HG03066 (cell line): ENCODE measurements at regions not wholly inside any gene's neighbourhood (a gene's known extent, or its start where the extent isn't known, plus 50 kb on each side); places are given as distances from the start of the nearest gene placed in this dataset.
"Not testable (repeated sequence)": the region's sequence is repeated elsewhere in the genome, so short reads cannot be mapped to it uniquely, and the experiment has no call there.

Experiments
- ATAC-seq: cut with Tn5 transposase; IDR thresholded peaks from one replicate; pipeline ENCODE4 v1.9.1; 2021; ENCODE audit warnings: low read depth; ENCODE audit not compliant: unreplicated experiment

DNA sequence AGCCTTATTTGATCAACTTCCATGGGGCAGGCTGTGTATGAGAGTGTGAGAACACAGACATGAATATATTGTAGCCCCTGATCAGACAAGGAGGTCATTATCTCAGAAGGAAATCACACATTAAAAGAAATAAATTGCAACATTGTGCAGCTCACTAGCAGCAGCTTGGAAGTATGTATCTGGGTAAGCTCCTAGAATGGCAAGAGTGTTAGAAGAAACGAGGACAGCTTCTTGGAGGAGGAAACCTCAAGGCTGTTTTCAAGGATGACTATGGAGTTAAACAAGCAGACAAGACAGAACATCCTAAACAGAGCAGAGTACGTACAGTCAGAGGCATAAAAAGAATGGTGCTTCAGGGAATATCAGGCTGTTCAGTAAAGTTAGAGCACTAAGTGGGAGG lies 511.0 kb downstream of the SLCO4C1 start:
- no peak for ATAC-seq

GRCh38 chr5:101783241-101784013 lies 512.7 kb downstream of the SLCO4C1 start:
- ATAC-seq, result no peak

GRCh38 chr5:101782352-101783103 lies 513.6 kb downstream of the SLCO4C1 start:
- ATAC-seq, result no peak

DNA sequence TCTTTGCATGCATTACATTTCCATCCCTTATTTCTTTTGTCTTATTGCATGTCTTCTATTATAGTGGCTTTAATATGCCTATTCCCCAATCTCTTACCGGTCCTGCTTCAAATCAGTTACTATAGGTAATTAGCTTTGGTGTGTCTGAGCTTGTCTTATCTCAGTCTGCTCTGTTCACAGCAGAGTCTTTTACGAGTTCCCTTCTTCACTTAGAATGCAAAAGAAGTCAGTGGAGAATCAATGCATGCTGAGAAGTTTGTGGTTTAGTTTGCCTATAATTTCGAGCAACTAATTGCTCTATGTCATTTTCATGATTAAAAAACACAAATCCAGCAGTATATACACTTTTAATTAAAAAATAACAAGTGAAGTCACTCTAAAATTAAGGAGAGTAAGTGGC lies 545.0 kb downstream of the SLCO4C1 start:
- no peak for ATAC-seq

GRCh38 chr5:101743000-101743399 lies 553.1 kb downstream of the SLCO4C1 start:
- ATAC-seq, result not testable (repeated sequence)

- ATAC-seq, result no peak
Observed at GRCh38 chr5:101728933-101729332, 567.2 kb downstream of the SLCO4C1 start.

DNA sequence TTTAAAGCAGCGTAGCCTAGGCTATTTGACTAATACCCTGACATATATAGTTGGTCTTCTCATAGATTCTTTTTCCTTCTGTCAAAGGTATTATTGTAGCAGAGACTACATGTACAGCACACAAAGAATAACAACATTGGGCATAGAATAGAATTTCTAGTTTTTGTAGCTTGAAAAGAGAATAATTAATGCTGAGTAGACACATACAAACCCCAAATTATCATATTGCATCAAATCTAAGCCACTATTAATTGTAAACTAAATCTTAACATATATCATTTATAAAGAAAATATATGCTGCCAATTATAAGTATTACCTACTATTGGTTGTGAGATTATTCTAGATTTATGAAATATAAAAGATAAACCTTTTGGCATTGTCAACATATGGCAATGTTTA lies 574.5 kb downstream of the SLCO4C1 start:
- no peak for ATAC-seq

- no peak for ATAC-seq
Observed at GRCh38 chr5:101720033-101720432, 576.1 kb downstream of the SLCO4C1 start.

GRCh38 chr5:101717721-101718120 lies 578.4 kb downstream of the SLCO4C1 start:
- no peak for ATAC-seq

GRCh38 chr5:101716941-101717340 lies 579.1 kb downstream of the SLCO4C1 start:
- no peak for ATAC-seq

DNA sequence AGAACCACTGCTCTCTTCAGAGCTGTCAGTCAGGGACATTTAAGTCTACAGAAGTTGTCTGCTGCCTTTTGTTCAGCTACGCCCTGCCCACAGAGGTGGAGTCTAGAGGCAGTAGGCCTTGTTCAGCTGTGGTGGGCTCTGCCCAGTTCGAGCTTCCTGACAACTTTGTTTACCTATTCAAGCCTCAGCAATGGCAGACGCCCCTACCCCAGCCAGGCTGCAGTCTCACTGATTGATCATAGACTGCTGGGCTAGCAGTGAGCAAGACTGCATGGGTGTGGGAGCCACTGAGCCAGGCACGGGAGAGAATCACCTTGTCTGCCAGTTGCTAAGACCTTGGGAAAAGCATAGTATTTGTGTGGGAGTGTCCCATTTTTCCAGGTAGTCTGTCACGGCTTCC lies 580.3 kb downstream of the SLCO4C1 start:
- ATAC-seq, result not testable (repeated sequence)

- ATAC-seq, result no peak
Observed at GRCh38 chr5:101689306-101689705, 606.8 kb downstream of the SLCO4C1 start.

- no peak for ATAC-seq
Observed at GRCh38 chr5:101688156-101688555, 607.9 kb downstream of the SLCO4C1 start.

- ATAC-seq, result no peak
Observed at GRCh38 chr5:101687349-101687985, 608.6 kb downstream of the SLCO4C1 start.

DNA sequence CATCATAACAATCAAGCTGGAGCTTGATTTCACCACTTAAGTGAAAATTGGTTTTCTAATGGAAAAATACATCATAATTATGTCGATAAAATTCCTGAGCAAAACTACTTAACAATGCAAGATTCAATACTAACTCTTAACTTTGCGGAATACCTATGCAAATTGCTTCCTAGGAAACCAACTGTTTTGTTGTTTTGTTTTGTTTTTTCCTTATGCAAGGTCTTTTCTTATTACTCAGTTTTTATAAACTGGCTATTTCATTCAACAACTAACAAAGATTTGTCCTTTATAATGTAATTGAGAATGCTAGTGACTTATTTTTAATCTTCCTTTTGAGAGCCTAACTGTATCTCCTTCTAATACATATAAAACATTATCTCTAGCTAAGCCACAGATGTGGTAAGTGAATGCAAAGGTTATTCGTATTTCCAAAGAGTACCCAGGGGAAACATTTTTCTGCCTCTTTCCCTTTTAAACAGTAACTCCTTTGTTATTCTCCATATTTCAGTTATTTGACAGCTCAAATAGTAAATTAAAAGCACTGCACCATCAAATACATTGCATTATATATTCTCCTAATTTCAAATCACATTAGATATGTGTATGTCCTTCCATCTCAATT lies 609.4 kb downstream of the SLCO4C1 start:
- ATAC-seq, result no peak

DNA sequence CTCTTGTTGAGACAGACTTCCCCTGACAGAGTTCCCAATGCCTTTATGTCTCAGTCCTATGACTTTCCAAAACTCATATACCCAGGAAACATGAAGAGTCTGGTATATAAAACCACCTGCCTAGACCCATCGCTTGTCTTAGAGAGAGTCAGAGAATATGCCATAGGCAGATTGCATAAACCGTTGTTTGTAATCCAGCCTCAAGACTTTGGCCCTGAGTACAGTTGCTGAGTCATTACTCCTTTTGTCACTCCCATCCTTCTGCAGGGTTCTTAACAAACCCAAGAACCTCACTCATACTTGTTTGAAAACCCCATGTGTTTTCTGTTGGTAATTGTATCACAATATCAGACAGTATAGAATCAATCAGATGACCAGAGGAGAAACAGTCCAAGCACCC lies 616.3 kb downstream of the SLCO4C1 start:
- no peak for ATAC-seq

DNA sequence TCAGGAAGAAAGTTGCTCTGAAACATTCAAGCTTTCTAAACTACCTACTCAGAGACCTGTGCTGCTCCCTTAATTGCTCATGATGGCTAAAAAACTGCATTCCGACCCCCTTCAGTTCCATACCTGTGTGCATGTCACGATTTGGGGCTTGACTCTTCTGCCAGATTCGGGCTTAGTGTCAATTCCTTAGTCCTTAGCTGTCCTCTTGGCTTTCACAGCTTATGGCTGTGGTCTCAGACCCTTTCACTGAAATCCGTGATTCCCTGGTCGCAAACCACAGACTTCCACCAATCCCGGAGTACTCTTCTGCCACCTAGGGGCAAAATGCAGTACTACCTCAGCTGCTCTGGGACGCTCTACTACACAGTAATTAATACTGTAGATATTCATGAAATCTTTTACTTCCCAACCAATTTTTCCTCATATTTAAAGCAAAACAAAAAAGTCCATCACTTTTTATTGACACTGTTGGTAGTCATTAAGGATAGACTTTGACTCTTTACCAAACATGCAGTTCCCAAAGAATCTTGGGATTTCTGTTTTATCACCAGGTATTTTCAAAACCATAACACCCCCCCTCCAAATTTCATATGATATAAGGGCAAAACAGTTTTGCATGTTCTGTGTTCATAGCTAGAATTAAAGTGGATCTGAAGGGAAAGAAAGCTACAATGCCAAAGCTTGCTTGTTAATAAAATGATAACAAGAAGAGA lies 617.4 kb downstream of the SLCO4C1 start:
- ATAC-seq, result peak; percentile 73

- ATAC-seq, result no peak
Observed at GRCh38 chr5:101677961-101678360, 618.1 kb downstream of the SLCO4C1 start.

DNA sequence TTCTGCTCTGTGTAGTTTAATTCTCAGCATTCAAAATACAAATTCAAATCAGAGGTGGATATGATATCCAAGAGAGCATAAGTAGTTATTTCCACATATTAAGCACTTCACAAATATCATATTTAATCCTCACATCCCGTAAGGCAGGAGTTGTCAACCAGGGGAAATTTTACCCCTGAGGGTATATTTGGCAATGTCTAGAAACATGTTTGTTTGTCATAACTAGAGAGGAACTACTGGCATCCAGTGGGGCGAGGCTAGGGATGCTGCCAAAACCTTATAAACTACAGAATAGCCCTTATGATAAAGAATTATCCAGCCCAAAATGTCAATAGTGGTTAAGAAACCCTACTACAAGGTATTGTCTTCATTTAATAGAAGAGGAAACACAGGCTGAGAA lies 619.4 kb downstream of the SLCO4C1 start:
- ATAC-seq, result no peak

DNA sequence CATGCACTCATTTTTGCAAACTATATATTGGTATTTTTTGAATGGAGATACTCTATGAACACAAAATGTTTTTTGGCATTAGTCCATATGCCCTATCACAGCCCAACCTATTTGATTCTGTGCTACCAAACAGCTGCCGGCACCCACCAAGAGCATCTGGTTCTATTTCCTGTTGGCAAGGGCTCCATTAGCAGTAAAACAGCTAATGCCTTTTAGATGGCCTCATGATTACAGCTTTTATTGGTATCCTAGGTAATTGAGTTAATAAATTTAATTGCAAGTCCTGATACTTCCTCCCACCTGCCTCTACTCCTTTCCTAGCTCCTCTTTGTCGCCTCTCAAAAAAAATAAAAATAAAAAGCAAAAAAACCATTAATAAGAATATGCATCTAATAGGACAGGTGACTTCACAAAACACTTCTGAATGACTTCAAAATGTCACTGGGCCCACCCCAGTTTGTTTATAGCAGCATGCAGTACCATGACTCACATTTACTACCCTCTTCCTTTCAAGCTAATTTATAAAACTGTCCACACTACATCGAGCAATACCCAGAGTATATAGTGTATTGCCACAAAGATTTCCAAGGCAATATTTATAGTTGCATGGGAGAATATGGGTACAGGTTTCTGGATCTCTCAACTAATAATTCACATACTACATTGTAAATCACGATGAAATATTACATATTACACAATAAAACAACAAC lies 620.4 kb downstream of the SLCO4C1 start:
- no peak for ATAC-seq
